Left lung (tissue), 4 donors: ENCODE measurements at regions not wholly inside any gene's neighbourhood (a gene's known extent, or its start where the extent isn't known, plus 50 kb on each side); places are given as distances from the start of the nearest gene placed in this dataset.

Source experiments
- ATAC-seq: fragments of 200-7000 bp; cut with Tn5 transposase; one replicate; pipeline ENCODE4 v1.9.1; 2020; ENCODE audit warnings: moderate library complexity
- DNase-seq, 4 donors: peaks; one replicate each; pipeline ENCODE4 v3.0.0-alpha.2; 2013 to 2020
- H3K27ac ChIP-seq, 2 donors: fragments of 200-600 bp; sonication (generic) in 1 of 2; one replicate each; pipeline versions ENCODE4 v1.5.0 to v1.8.0; 2020 to 2021
- H3K27me3 ChIP-seq, 2 donors: fragments of 200-600 bp; sonication (generic) in 1 of 2; one replicate each; pipeline versions ENCODE4 v1.5.0 to v1.8.0; 2020 to 2021
- H3K36me3 ChIP-seq, 2 donors: fragments of 200-600 bp; sonication (generic) in 1 of 2; one replicate each; pipeline versions ENCODE4 v1.5.0 to v1.8.0; 2020 to 2021
- H3K4me1 ChIP-seq, 2 donors: fragments of 200-600 bp; one replicate each; pipeline ENCODE4 v1.8.0; 2021
- H3K4me3 ChIP-seq, 2 donors: fragments of 200-600 bp; sonication (generic) in 1 of 2; one replicate each; pipeline versions ENCODE4 v1.5.0 to v1.8.0; 2020 to 2021; ENCODE audit warnings: mild to moderate bottlenecking in 1 of 2
- H3K9me3 ChIP-seq, 2 donors: fragments of 200-600 bp; sonication (generic) in 1 of 2; one replicate each; pipeline versions ENCODE4 v1.5.0 to v1.8.0; 2020 to 2021
- CTCF ChIP-seq, 2 donors: fragments of 200-600 bp; sonication (generic) in 1 of 2; IDR thresholded peaks; one replicate each; pipeline versions ENCODE4 v1.5.0 to v1.8.0; 2021; ENCODE audit warnings: antibody characterized with exemption in 2 of 2
- intact Hi-C, 2 donors: fragments of 100-400 bp; cut with DNase I; formaldehyde crosslinking; loops; one replicate each; pipeline versions ENCODE4 v1.11.2 to v1.14.2; 2022
- donor health status: DM: no; HTN: yes; CAD: no.
- donor health status: DM: no; HTN: no; CAD: no.

GRCh38 chr9:119768266-119768665 is 399.0 kb upstream of the BRINP1 start:
- no peak for TF ChIP-seq CTCF (IDR thresholded peaks at IDR 0.05)
- Histone ChIP-seq H3K36me3 (no peaks in the 10 kb centered on the region), H3K4me1 (no peaks in the 10 kb centered on the region), H3K27me3 (no peaks in the 10 kb centered on the region), H3K9me3 (no peaks in the 10 kb centered on the region), H3K27ac (no peak overlapping the region), H3K4me3 (no peak overlapping the region)
- DNase-seq (no peak), ATAC-seq (no peak)
- intact Hi-C loops, result no loop called here

DNA sequence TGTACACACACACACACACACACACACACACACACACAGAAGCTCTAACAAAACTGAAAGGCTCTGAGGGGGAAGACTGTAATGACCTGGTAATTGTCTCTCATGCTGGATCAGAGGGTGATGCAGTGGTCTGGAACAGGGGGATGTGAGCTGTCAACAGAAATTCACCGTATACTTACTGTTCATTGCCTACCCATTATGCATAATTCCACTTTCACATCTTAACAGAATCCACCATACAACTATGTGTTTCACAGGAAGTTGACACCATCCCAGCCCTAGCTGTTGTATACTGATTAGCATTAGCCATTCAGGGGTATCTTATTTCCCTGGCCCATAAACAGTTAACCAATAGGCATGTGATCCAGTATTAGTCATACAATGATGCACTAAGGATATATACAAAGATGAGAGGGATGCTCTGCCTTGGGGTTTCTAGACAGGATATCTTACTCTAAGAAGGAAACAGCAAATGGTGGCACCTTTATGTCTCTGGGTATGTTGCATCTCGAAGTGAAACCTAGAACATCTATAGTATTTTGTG is 396.5 kb upstream of the BRINP1 start:
- no peaks in the 10 kb centered on the region for H3K36me3 ChIP-seq
- ATAC-seq, result no peak
- TF ChIP-seq CTCF (IDR thresholded peaks at IDR 0.05), result no peak

GRCh38 chr9:119763260-119763659 is 394.0 kb upstream of the BRINP1 start:
- intact Hi-C loops, result no loop called here

More for the DNA sequence above, 396.5 kb upstream of the BRINP1 start:
- Histone ChIP-seq H3K9me3 (no peaks in the 10 kb centered on the region), H3K4me3 (no peak overlapping the region), H3K27me3 (no peaks in the 10 kb centered on the region), H3K4me1 (no peaks in the 10 kb centered on the region), H3K27ac (no peak overlapping the region)
- DNase-seq, result no peak
- intact Hi-C loops, result no loop called here

GRCh38 chr9:119761812-119762211 is 392.6 kb upstream of the BRINP1 start:
- DNase-seq (no peak), ATAC-seq (no peak)
- Histone ChIP-seq H3K27me3 (no peaks in the 10 kb centered on the region), H3K9me3 (no peaks in the 10 kb centered on the region), H3K4me3 (no peak overlapping the region), H3K27ac (no peak overlapping the region), H3K36me3 (no peaks in the 10 kb centered on the region), H3K4me1 (no peaks in the 10 kb centered on the region)
- intact Hi-C loops, result no loop called here
- TF ChIP-seq CTCF (IDR thresholded peaks at IDR 0.05), result no peak

More at GRCh38 chr9:119763260-119763659, 394.0 kb upstream of the BRINP1 start:
- TF ChIP-seq CTCF (IDR thresholded peaks at IDR 0.05), result no peak
- ATAC-seq (no peak), DNase-seq (no peak)
- no peak overlapping the region for H3K27ac ChIP-seq
- no peaks in the 10 kb centered on the region for H3K36me3 ChIP-seq
- no peaks in the 10 kb centered on the region for H3K9me3 ChIP-seq
- H3K4me1 ChIP-seq, result no peaks in the 10 kb centered on the region
- no peaks in the 10 kb centered on the region for H3K27me3 ChIP-seq
- H3K4me3 ChIP-seq, result no peak overlapping the region

GRCh38 chr9:119758990-119759389 is 389.8 kb upstream of the BRINP1 start:
- intact Hi-C loops, result no loop called here
- H3K36me3 ChIP-seq, result no peaks in the 10 kb centered on the region
- no peak for DNase-seq
- H3K27me3 ChIP-seq, result no peaks in the 10 kb centered on the region
- no peaks in the 10 kb centered on the region for H3K9me3 ChIP-seq
- TF ChIP-seq CTCF (IDR thresholded peaks at IDR 0.05), result no peak
- no peak overlapping the region for H3K4me3 ChIP-seq
- no peak overlapping the region for H3K27ac ChIP-seq
- no peak for ATAC-seq
- no peaks in the 10 kb centered on the region for H3K4me1 ChIP-seq
